GM12892 (cell line): ENCODE measurements at regions not wholly inside any gene's neighbourhood (a gene's known extent, or its start where the extent isn't known, plus 50 kb on each side); places are given as distances from the start of the nearest gene placed in this dataset.

Experiments used
- POLR2A ChIP-seq: IDR thresholded peaks from 2 replicates; pipeline ENCODE4 v1.6.1; 2011; ENCODE audit warnings: low read depth, low read length, control low read depth
- POLR2AphosphoS5 ChIP-seq: IDR thresholded peaks from 2 replicates; pipeline ENCODE4 v1.6.1; 2011; ENCODE audit warnings: low read depth, low read length, control low read depth
- TAF1 ChIP-seq: IDR thresholded peaks from 2 replicates; pipeline ENCODE4 v1.6.1; 2011; ENCODE audit warnings: low read depth, mild to moderate bottlenecking, control low read depth, low read length, borderline replicate concordance

DNA sequence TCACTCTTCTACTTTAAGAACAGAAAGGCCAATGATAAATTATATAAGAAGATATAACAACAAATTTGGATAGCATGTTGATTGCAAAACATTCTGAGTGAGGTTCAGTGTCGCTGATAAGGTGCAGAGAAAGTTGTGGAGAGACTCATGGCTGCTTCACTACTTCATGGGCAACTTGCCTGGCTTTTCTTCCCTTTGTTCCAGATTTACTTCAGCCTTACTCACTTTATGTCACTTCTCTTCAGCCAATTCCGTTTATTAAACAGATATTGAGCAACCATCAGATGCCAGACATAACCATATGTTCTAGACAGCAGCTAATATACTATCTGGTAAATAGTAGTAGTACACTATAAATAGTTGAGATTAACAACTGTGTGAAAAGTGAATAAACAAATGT is 150.0 kb upstream of the CHL1 start:
- TF ChIP-seq POLR2A (no peak), POLR2AphosphoS5 (no peak), TAF1 (no peak)
